ENCODE measurements at regions not wholly inside any gene's neighbourhood (a gene's known extent, or its start where the extent isn't known, plus 50 kb on each side); places are given as distances from the start of the nearest gene placed in this dataset.

DNA sequence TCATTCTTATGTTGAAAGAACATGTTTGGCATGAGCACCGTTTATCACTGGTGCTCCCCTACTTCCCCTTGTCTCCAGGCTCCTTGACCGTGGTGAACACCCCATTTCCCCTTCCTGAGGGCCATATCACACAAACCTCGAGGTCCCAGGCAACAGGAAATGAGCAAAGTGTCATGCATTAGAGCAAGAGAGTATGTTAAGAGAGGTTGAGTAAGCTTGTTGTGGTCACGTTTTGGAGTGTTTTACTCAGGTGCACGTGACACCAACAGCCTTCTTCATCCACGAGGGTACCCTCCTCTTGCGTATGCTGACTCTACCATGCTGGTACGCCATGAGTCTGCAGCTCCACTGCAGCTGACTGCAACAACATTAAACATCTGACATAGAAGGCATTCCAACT is 482.2 kb upstream of the NBEA start:
- TF ChIP-seq, protein P1, sequence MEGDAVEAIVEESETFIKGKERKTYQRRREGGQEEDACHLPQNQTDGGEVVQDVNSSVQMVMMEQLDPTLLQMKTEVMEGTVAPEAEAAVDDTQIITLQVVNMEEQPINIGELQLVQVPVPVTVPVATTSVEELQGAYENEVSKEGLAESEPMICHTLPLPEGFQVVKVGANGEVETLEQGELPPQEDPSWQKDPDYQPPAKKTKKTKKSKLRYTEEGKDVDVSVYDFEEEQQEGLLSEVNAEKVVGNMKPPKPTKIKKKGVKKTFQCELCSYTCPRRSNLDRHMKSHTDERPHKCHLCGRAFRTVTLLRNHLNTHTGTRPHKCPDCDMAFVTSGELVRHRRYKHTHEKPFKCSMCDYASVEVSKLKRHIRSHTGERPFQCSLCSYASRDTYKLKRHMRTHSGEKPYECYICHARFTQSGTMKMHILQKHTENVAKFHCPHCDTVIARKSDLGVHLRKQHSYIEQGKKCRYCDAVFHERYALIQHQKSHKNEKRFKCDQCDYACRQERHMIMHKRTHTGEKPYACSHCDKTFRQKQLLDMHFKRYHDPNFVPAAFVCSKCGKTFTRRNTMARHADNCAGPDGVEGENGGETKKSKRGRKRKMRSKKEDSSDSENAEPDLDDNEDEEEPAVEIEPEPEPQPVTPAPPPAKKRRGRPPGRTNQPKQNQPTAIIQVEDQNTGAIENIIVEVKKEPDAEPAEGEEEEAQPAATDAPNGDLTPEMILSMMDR (IDR thresholded peaks at IDR 0.05) = no peak
- TF ChIP-seq POLR2A (IDR thresholded peaks at IDR 0.05) = no peak

Data from Peyer's patch (tissue), 4 donors.